ENCODE measurements at regions not wholly inside any gene's neighbourhood (a gene's known extent, or its start where the extent isn't known, plus 50 kb on each side); places are given as distances from the start of the nearest gene placed in this dataset.
"Not testable (repeated sequence)": the region's sequence is repeated elsewhere in the genome, so short reads cannot be mapped to it uniquely, and the experiment has no call there.

- no peak for ATAC-seq (replicated peaks in 6 of 8)
- Histone ChIP-seq H3K4me3 (no peak overlapping the region), H3K4me1 (replicated peaks in 1 of 2) (no peaks in the 10 kb centered on the region), H3K27ac (no peak overlapping the region)
- WGBS, 10 experiments: 20 to 100% (median 80%) methylated on average over 1 to 5 of the region's 5 CpGs; no CpG with 5 or more reads in 1 of the 10 experiments
- in situ Hi-C loops (cut with MboI; ENCODE audit: low pct_unique_long_range_greater_than_20kb in 2 of 9, low sequenced_read_pairs in 9 of 9, unreplicated experiment in 9 of 9): no loop called here
Observed at GRCh38 chr15:38631119-38632075, 66.8 kb upstream of the RASGRP1 start.

GRCh38 chr15:38635170-38635569 lies 70.6 kb upstream of the RASGRP1 start:
- H3K4me3 ChIP-seq: no peak overlapping the region
- no peak for ATAC-seq (replicated peaks in 6 of 8)
- no peak overlapping the region for H3K27ac ChIP-seq
- WGBS, 10 experiments: 19 to 80% (median 58%) methylated on average over 1 to 2 of the region's 2 CpGs; no CpG with 5 or more reads in 5 of the 10 experiments
- no peaks in the 10 kb centered on the region for H3K4me1 ChIP-seq (replicated peaks in 1 of 2)
- in situ Hi-C loops (cut with MboI; ENCODE audit: low pct_unique_long_range_greater_than_20kb in 2 of 9, low sequenced_read_pairs in 9 of 9, unreplicated experiment in 9 of 9): no loop called here

- in situ Hi-C loops (cut with MboI; ENCODE audit: low pct_unique_long_range_greater_than_20kb in 2 of 9, low sequenced_read_pairs in 9 of 9, unreplicated experiment in 9 of 9): no loop called here
- no peak overlapping the region for H3K4me3 ChIP-seq
- no peak overlapping the region for H3K27ac ChIP-seq
- ATAC-seq (replicated peaks in 6 of 8): no peak
- no peaks in the 10 kb centered on the region for H3K4me1 ChIP-seq (replicated peaks in 1 of 2)
- 34 to 100% (median 84%) methylated on average over 1 to 4 of the region's 4 CpGs; no CpG with 5 or more reads in 5 of the 10 experiments for WGBS, 10 experiments
Observed at GRCh38 chr15:38636597-38636996, 72.0 kb upstream of the RASGRP1 start.

- in situ Hi-C loops (cut with MboI; ENCODE audit: low pct_unique_long_range_greater_than_20kb in 2 of 9, low sequenced_read_pairs in 9 of 9, unreplicated experiment in 9 of 9): no loop called here
- peak in 3 of 8 experiments; percentile 65 to 82 (median 72) for ATAC-seq (replicated peaks in 6 of 8)
Observed at GRCh38 chr15:38638126-38638525, 73.5 kb upstream of the RASGRP1 start.

GRCh38 chr15:38638811-38639210 lies 74.2 kb upstream of the RASGRP1 start:
- 30 to 100% (median 88%) methylated on average over 1 to 4 of the region's 4 CpGs; no CpG with 5 or more reads in 2 of the 10 experiments for WGBS, 10 experiments
- H3K4me3 ChIP-seq: no peak overlapping the region
- H3K27ac ChIP-seq: no peak overlapping the region
- no peak for ATAC-seq (replicated peaks in 6 of 8)
- H3K4me1 ChIP-seq (replicated peaks in 1 of 2): no peaks in the 10 kb centered on the region
- in situ Hi-C loops (cut with MboI; ENCODE audit: low pct_unique_long_range_greater_than_20kb in 2 of 9, low sequenced_read_pairs in 9 of 9, unreplicated experiment in 9 of 9): no loop called here

More at GRCh38 chr15:38638126-38638525, 73.5 kb upstream of the RASGRP1 start:
- WGBS, 10 experiments: 0 to 100% (median 31%) methylated on average over 1 to 2 of the region's 2 CpGs; no CpG with 5 or more reads in 4 of the 10 experiments
- Histone ChIP-seq H3K27ac (no peak overlapping the region), H3K4me3 (no peak overlapping the region), H3K4me1 (replicated peaks in 1 of 2) (no peaks in the 10 kb centered on the region)

GRCh38 chr15:38642689-38643270 lies 78.2 kb upstream of the RASGRP1 start:
- ATAC-seq (replicated peaks in 6 of 8): peak in 3 of 8 experiments; percentile 49 to 67 (median 52)
- H3K4me3 ChIP-seq: no peak overlapping the region
- no peaks in the 10 kb centered on the region for H3K4me1 ChIP-seq (replicated peaks in 1 of 2)
- in situ Hi-C loops (cut with MboI; ENCODE audit: low pct_unique_long_range_greater_than_20kb in 2 of 9, low sequenced_read_pairs in 9 of 9, unreplicated experiment in 9 of 9): no loop called here
- no peak overlapping the region for H3K27ac ChIP-seq
- 0 to 86% (median 51%) methylated on average over 1 to 2 of the region's 3 CpGs; no CpG with 5 or more reads in 4 of the 10 experiments for WGBS, 10 experiments

DNA sequence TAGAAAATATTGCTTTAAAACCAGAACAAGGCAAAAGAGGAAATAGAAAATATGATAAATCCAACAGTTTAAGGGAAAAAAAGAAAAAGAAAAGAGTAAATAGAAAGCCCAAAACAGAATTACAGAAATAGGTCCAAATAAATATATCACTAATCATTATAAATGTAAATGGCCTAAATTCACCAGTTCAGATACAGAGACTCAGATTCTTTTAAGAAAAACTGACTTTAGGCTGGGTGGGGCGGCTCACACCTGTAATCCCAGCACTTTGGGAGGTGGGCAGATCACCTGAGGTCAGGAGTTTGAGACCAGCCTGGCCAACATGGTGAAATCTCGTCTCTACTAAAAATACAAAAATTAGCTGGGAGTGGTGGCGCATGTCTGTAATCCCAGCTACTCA lies 79.7 kb upstream of the RASGRP1 start:
- H3K4me3 ChIP-seq; ATAC-seq (replicated peaks in 6 of 8); in situ Hi-C loops (cut with MboI; ENCODE audit: low pct_unique_long_range_greater_than_20kb in 2 of 9, low sequenced_read_pairs in 9 of 9, unreplicated experiment in 9 of 9); H3K4me1 ChIP-seq (replicated peaks in 1 of 2); H3K27ac ChIP-seq: not testable (repeated sequence)
- WGBS, 10 experiments: 56 to 100% (median 78%) methylated on average over 2 to 3 of the region's 3 CpGs; no CpG with 5 or more reads in 2 of the 10 experiments

DNA sequence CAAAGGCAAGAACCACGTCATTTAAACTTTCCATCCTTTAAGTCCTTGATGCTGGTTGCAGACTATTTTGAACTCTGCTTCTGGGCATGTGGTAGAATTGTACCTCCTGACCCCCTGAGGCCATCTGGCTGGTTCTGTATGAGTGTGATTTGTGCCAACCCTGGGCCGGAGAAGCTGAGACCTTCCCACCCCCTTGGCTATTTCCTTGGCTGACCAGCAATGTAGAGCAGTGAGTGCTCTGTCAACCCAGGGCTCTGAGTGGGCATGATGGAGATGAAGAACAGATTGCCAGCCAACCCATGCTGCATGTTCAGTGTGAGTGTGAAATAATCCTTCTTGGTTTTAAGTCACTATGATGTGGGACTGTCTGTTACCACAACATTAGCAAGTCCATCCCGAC lies 82.1 kb upstream of the RASGRP1 start:
- ATAC-seq (replicated peaks in 6 of 8): no peak
- H3K4me1 ChIP-seq (replicated peaks in 1 of 2): no peaks in the 10 kb centered on the region
- H3K4me3 ChIP-seq: no peak overlapping the region
- in situ Hi-C loops (cut with MboI; ENCODE audit: low pct_unique_long_range_greater_than_20kb in 2 of 9, low sequenced_read_pairs in 9 of 9, unreplicated experiment in 9 of 9): no loop called here
- WGBS, 10 experiments: 17 to 100% (median 55%) methylated on average over 1 to 2 of the region's 3 CpGs; no CpG with 5 or more reads in 4 of the 10 experiments
- no peak overlapping the region for H3K27ac ChIP-seq

GRCh38 chr15:38647683-38648082 lies 83.1 kb upstream of the RASGRP1 start:
- no peaks in the 10 kb centered on the region for H3K4me1 ChIP-seq (replicated peaks in 1 of 2)
- ATAC-seq (replicated peaks in 6 of 8): peak in 3 of 8 experiments; percentile 6 to 54 (median 8)
- in situ Hi-C loops (cut with MboI; ENCODE audit: low pct_unique_long_range_greater_than_20kb in 2 of 9, low sequenced_read_pairs in 9 of 9, unreplicated experiment in 9 of 9): no loop called here

DNA sequence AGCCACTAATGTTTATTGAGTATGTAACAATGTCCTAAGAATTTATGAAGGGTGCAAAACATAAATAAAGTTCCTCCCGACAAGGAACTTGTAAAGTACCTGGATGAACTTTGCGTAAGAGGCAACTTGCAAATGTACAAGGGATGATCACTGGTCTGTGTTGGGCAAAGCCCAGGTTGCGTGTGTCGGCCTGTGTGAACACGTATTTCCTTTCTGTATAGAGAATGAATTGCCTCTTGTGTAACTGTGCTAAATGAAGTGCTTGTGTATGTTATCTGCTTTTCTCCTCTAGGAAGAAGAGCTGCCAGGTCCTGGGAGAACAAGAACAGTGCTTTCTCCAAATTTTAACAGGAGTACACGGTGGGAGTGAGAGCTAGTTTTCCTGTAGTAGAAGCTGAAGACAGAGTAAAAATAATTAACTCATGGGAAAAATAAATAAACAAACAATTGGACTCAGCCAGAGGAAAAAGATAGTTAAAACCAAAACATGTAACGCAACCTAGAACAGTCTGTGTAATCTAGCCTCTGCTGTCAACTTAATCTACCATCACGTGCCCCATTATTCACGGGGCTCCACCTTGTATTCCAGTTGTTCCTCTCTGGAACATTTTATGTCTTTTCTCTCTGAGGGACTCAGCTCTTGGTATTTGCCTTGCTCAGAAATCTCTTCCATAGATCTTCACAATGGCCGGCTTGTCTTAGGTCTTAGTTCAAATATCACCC lies 83.7 kb upstream of the RASGRP1 start:
- in situ Hi-C loops (cut with MboI; ENCODE audit: low pct_unique_long_range_greater_than_20kb in 2 of 9, low sequenced_read_pairs in 9 of 9, unreplicated experiment in 9 of 9): no loop called here
- 78 to 100% (median 91%) methylated on average over 1 to 10 of the region's 10 CpGs for WGBS, 10 experiments
- ATAC-seq (replicated peaks in 6 of 8): no peak
- no peaks in the 10 kb centered on the region for H3K4me1 ChIP-seq (replicated peaks in 1 of 2)
- no peak overlapping the region for H3K4me3 ChIP-seq
- no peak overlapping the region for H3K27ac ChIP-seq

More at GRCh38 chr15:38647683-38648082, 83.1 kb upstream of the RASGRP1 start:
- Histone ChIP-seq H3K4me3 (no peak overlapping the region), H3K27ac (no peak overlapping the region)

GRCh38 chr15:38650384-38650783 lies 85.8 kb upstream of the RASGRP1 start:
- in situ Hi-C loops (cut with MboI; ENCODE audit: low pct_unique_long_range_greater_than_20kb in 2 of 9, low sequenced_read_pairs in 9 of 9, unreplicated experiment in 9 of 9): no loop called here
- ATAC-seq (replicated peaks in 6 of 8): no peak

GRCh38 chr15:38650936-38651327 lies 86.3 kb upstream of the RASGRP1 start:
- no peak overlapping the region for H3K27ac ChIP-seq
- in situ Hi-C loops (cut with MboI; ENCODE audit: low pct_unique_long_range_greater_than_20kb in 2 of 9, low sequenced_read_pairs in 9 of 9, unreplicated experiment in 9 of 9): no loop called here
- 40 to 100% (median 100%) methylated on average over 1 of the region's 1 CpG; no CpG with 5 or more reads in 2 of the 10 experiments for WGBS, 10 experiments
- no peak for ATAC-seq (replicated peaks in 6 of 8)
- H3K4me3 ChIP-seq: no peak overlapping the region
- H3K4me1 ChIP-seq (replicated peaks in 1 of 2): no peaks in the 10 kb centered on the region

More at GRCh38 chr15:38650384-38650783, 85.8 kb upstream of the RASGRP1 start:
- H3K4me3 ChIP-seq: no peak overlapping the region
- no peaks in the 10 kb centered on the region for H3K4me1 ChIP-seq (replicated peaks in 1 of 2)
- H3K27ac ChIP-seq: no peak overlapping the region
